Naive thymus-derived CD4-positive, alpha-beta T cell (primary cell): ENCODE measurements at regions not wholly inside any gene's neighbourhood (a gene's known extent, or its start where the extent isn't known, plus 50 kb on each side); places are given as distances from the start of the nearest gene placed in this dataset.
"Not testable (repeated sequence)": the region's sequence is repeated elsewhere in the genome, so short reads cannot be mapped to it uniquely, and the experiment has no call there.

Experiments
- ATAC-seq: fragments of 150-1000 bp; cut with Tn5 transposase; 2 replicates; pipeline ENCODE4 v1.10.0; 2021; ENCODE audit warnings: mild to moderate bottlenecking, moderate library complexity
- CTCF ChIA-PET: fragments of 350-600 bp; sonication (Branson Sonifier 250); formaldehyde crosslinking; loops from one replicate; lab custom pipeline; 2021; ENCODE audit warnings: antibody characterized with exemption; lab: Charles Lee
- POLR2A ChIA-PET: fragments of 350-600 bp; sonication (Branson Sonifier 250); formaldehyde crosslinking; loops from one replicate; lab custom pipeline; 2021; ENCODE audit warnings: antibody characterized with exemption, inconsistent platforms; lab: Charles Lee
- DNase-seq, 9 donors: peaks; one replicate each; pipeline versions ENCODE4 v3.0.0 to v3.0.0-alpha.2; 2020 to 2022; ENCODE audit warnings: mixed read lengths in 1 of 9
- H3K27ac ChIP-seq: one replicate; pipeline ENCODE4 v1.7.0; 2013; ENCODE audit warnings: mild to moderate bottlenecking, low read depth, low read length, moderate library complexity
- H3K27me3 ChIP-seq, 2 donors: one replicate each; pipeline ENCODE4 v1.7.0; 2013; ENCODE audit warnings: low read length in 2 of 2, mild to moderate bottlenecking in 2 of 2, moderate library complexity in 2 of 2; ENCODE audit not compliant: control insufficient read depth in 2 of 2, insufficient read depth in 2 of 2
- H3K36me3 ChIP-seq, 3 experiments: 1 replicate in 2 of 3; 2 replicates in 1 of 3; pipeline ENCODE4 v1.7.0; 2013; ENCODE audit warnings: low read length in 3 of 3, mild to moderate bottlenecking in 3 of 3, moderate library complexity in 1 of 3; ENCODE audit not compliant: insufficient read depth in 3 of 3, control insufficient read depth in 2 of 3
- H3K4me1 ChIP-seq, 2 donors: one replicate each; pipeline ENCODE4 v1.7.0; 2013; ENCODE audit warnings: low read length in 2 of 2, mild to moderate bottlenecking in 2 of 2, moderate library complexity in 1 of 2; ENCODE audit not compliant: control insufficient read depth in 2 of 2, insufficient read depth in 2 of 2
- H3K4me3 ChIP-seq: 2 replicates; pipeline ENCODE4 v1.7.0; 2013; ENCODE audit warnings: mild to moderate bottlenecking, low read length
- H3K9me3 ChIP-seq, 3 experiments: 1 replicate in 2 of 3; 2 replicates in 1 of 3; pipeline ENCODE4 v1.7.0; 2013; ENCODE audit warnings: low read length in 3 of 3; ENCODE audit not compliant: control insufficient read depth in 2 of 3
- H3K27ac Mint-ChIP-seq, 9 donors: one replicate each; pipeline ENCODE4 v1.8.0; 2020 to 2022; ENCODE audit warnings: mixed read lengths in 9 of 9, mild to moderate bottlenecking in 8 of 9, moderate library complexity in 5 of 9, inconsistent platforms in 2 of 9
- H3K27me3 Mint-ChIP-seq, 5 donors: one replicate each; pipeline ENCODE4 v1.8.0; 2021 to 2022; ENCODE audit warnings: mixed read lengths in 5 of 5, mild to moderate bottlenecking in 1 of 5
- H3K36me3 Mint-ChIP-seq, 5 donors: one replicate each; pipeline ENCODE4 v1.8.0; 2020 to 2022; ENCODE audit warnings: mixed read lengths in 5 of 5, mild to moderate bottlenecking in 3 of 5, inconsistent platforms in 1 of 5
- H3K4me1 Mint-ChIP-seq, 7 donors: one replicate each; pipeline ENCODE4 v1.8.0; 2020 to 2022; ENCODE audit warnings: mixed read lengths in 7 of 7, mild to moderate bottlenecking in 3 of 7, inconsistent platforms in 1 of 7
- H3K4me3 Mint-ChIP-seq, 10 donors: one replicate each; pipeline ENCODE4 v1.8.0; 2020 to 2022; ENCODE audit warnings: mild to moderate bottlenecking in 10 of 10, mixed read lengths in 10 of 10, moderate library complexity in 6 of 10, inconsistent platforms in 2 of 10
- H3K9me3 Mint-ChIP-seq, 11 donors: one replicate each; pipeline ENCODE4 v1.8.0; 2020 to 2022; ENCODE audit warnings: mixed read lengths in 11 of 11, mild to moderate bottlenecking in 4 of 11, inconsistent platforms in 1 of 11, moderate library complexity in 1 of 11
- intact Hi-C, 2 donors: fragments of 100-400 bp; cut with micrococcal nuclease; formaldehyde crosslinking; loops; one replicate each; pipeline ENCODE4 v1.15.1; 2023

DNA sequence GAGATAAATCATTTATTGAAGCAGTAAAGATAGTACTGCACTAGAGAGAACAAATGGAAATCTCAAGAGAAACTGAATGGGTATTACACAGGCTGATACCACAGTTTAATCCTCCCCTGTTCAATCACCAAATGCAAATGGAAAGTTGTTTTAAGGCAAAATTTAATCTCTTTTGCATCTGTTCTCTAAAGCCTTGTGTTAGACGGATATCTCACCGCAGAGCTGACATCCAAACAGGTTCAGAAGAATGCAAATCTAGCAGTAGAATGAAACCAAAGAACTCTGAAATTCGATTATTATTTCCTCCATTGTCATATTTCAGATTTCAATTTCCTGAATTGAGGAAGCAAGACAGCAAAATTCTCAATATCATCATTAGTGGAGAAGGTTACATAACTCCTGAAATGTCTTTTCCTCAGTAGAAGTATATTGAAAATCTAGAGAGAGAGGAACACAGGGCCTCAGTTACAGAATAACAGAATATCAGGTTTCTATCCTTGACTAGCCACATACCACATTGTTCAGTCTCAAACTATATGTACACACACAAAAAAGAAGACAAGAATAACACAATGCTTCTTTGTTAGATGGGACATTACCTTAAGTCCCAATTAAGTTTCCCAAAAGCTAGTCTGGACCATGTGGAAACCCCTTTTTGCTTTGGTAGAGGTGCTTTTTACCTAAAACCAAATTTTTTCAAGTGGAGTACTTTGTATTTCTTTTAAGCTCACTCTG is 94.1 kb upstream of the BANK1 start:
- Mint-ChIP-seq H3K36me3 (no peaks in the 10 kb centered on the region), H3K9me3 (no peaks in the 10 kb centered on the region), H3K27me3 (peaks cover 2 to 28% (median 4%) of the 10 kb centered on the region in 5 donors), H3K4me1 (peaks cover 0 to 2% (median 0%) of the 10 kb centered on the region in 7 donors), H3K4me3 (no peak overlapping the region), H3K27ac (no peak overlapping the region)
- ATAC-seq: no peak
- ChIA-PET CTCF (no interaction called here), POLR2A (no interaction called here)
- Histone ChIP-seq H3K4me3 (no peak overlapping the region), H3K27ac (no peak overlapping the region), H3K27me3 (no peaks in the 10 kb centered on the region), H3K4me1 (no peaks in the 10 kb centered on the region), H3K9me3 (no peaks in the 10 kb centered on the region), H3K36me3 (no peaks in the 10 kb centered on the region)
- intact Hi-C loops: no loop called here
- DNase-seq: no peak

DNA sequence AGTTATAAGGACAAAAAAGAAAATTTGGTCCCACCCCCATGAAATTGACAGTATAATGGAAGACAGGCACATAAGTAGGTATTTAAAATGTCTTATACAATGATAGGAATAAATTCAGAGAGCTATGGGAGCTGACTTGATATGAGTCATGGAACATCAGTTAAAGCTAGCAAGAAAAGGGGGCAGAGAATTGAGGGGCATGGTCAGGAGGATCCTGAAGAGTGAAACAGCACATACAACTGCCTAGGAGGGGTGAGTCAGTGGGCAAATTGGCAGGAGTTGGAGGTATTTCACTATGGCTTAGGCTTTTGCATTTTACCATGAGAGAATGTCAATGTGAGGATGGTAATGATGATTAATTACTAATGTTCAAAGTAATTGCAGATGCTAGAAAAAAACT is 95.4 kb upstream of the BANK1 start:
- no peak overlapping the region for H3K4me3 Mint-ChIP-seq
- ATAC-seq (no peak), DNase-seq (no peak)
- H3K27me3 Mint-ChIP-seq: peaks cover 6 to 32% (median 9%) of the 10 kb centered on the region in 5 donors
- H3K27ac Mint-ChIP-seq: no peak overlapping the region
- H3K36me3 Mint-ChIP-seq: no peaks in the 10 kb centered on the region
- Histone ChIP-seq H3K27me3 (no peaks in the 10 kb centered on the region), H3K4me3 (no peak overlapping the region), H3K4me1 (no peaks in the 10 kb centered on the region), H3K36me3 (no peaks in the 10 kb centered on the region), H3K9me3 (no peaks in the 10 kb centered on the region), H3K27ac (no peak overlapping the region)
- intact Hi-C loops: no loop called here
- ChIA-PET CTCF (no interaction called here), POLR2A (no interaction called here)
- H3K4me1 Mint-ChIP-seq: peaks cover 0 to 2% (median 0%) of the 10 kb centered on the region in 7 donors
- no peaks in the 10 kb centered on the region for H3K9me3 Mint-ChIP-seq

- DNase-seq, H3K9me3 ChIP-seq, H3K4me3 Mint-ChIP-seq, H3K36me3 ChIP-seq, ATAC-seq, CTCF ChIA-PET, H3K9me3 Mint-ChIP-seq, POLR2A ChIA-PET, H3K27ac ChIP-seq, intact Hi-C loops, H3K27ac Mint-ChIP-seq, H3K36me3 Mint-ChIP-seq, H3K4me1 ChIP-seq, H3K27me3 ChIP-seq, H3K4me1 Mint-ChIP-seq, H3K4me3 ChIP-seq: not testable (repeated sequence)
- peaks cover 6 to 29% (median 11%) of the 10 kb centered on the region in 5 donors for H3K27me3 Mint-ChIP-seq
Measured at GRCh38 chr4:101694403-101694802, 96.1 kb upstream of the BANK1 start.

GRCh38 chr4:101693842-101694398 is 96.6 kb upstream of the BANK1 start:
- Histone ChIP-seq H3K27ac (no peak overlapping the region), H3K27me3 (no peaks in the 10 kb centered on the region), H3K4me3 (no peak overlapping the region), H3K9me3 (no peaks in the 10 kb centered on the region), H3K4me1 (no peaks in the 10 kb centered on the region), H3K36me3 (no peaks in the 10 kb centered on the region)
- CTCF ChIA-PET: no interaction called here
- intact Hi-C loops: no loop called here
- Mint-ChIP-seq H3K9me3 (no peaks in the 10 kb centered on the region), H3K27ac (no peak overlapping the region), H3K4me1 (peaks cover 0 to 2% (median 0%) of the 10 kb centered on the region in 7 donors), H3K27me3 (peaks cover 6 to 31% (median 9%) of the 10 kb centered on the region in 5 donors), H3K36me3 (no peaks in the 10 kb centered on the region), H3K4me3 (no peak overlapping the region)
- POLR2A ChIA-PET: no interaction called here
- ATAC-seq: no peak
- DNase-seq: no peak

GRCh38 chr4:101689220-101689619 is 101.3 kb upstream of the BANK1 start:
- H3K27ac ChIP-seq: no peak overlapping the region
- H3K27ac Mint-ChIP-seq: no peak overlapping the region
- peaks cover 10 to 35% (median 17%) of the 10 kb centered on the region in 5 donors for H3K27me3 Mint-ChIP-seq
- peaks cover 0 to 2% (median 0%) of the 10 kb centered on the region in 7 donors for H3K4me1 Mint-ChIP-seq
- no peak for DNase-seq
- no peaks in the 10 kb centered on the region for H3K4me1 ChIP-seq
- no peaks in the 10 kb centered on the region for H3K27me3 ChIP-seq
- CTCF ChIA-PET: no interaction called here
- H3K4me3 Mint-ChIP-seq: no peak overlapping the region
- ATAC-seq: no peak
- intact Hi-C loops: no loop called here
- H3K36me3 Mint-ChIP-seq: no peaks in the 10 kb centered on the region
- no peaks in the 10 kb centered on the region for H3K9me3 Mint-ChIP-seq
- H3K4me3 ChIP-seq: no peak overlapping the region
- H3K36me3 ChIP-seq: no peaks in the 10 kb centered on the region
- POLR2A ChIA-PET: no interaction called here
- no peaks in the 10 kb centered on the region for H3K9me3 ChIP-seq

- Histone ChIP-seq H3K36me3 (no peaks in the 10 kb centered on the region), H3K27ac (no peak overlapping the region), H3K9me3 (no peaks in the 10 kb centered on the region), H3K4me1 (no peaks in the 10 kb centered on the region), H3K27me3 (no peaks in the 10 kb centered on the region), H3K4me3 (no peak overlapping the region)
- Mint-ChIP-seq H3K27me3 (peaks cover 4 to 24% (median 14%) of the 10 kb centered on the region in 5 donors), H3K4me3 (no peak overlapping the region), H3K9me3 (no peaks in the 10 kb centered on the region), H3K4me1 (no peaks in the 10 kb centered on the region), H3K36me3 (no peaks in the 10 kb centered on the region), H3K27ac (no peak overlapping the region)
- ChIA-PET POLR2A (no interaction called here), CTCF (no interaction called here)
- DNase-seq: no peak
- no peak for ATAC-seq
- intact Hi-C loops: no loop called here
Measured at GRCh38 chr4:101685126-101685525, 105.4 kb upstream of the BANK1 start.

DNA sequence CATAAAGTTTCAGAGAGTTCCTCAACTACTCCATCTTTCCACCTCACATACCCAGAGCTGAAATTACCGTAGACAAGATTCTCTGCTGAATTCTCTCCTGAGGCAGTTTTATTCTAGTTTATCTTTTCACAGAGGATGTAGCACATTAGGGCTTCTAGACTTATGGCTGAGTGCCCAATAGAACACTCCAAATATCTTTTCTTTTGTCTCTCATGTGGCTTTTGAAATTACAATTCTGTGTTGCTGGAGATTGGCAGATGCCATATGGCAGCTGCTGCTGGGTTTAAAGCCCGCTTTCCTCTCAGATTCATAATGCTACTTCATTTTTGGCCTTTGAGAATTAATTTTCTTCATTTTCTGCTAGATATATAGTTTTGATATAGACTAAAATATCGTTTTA is 107.6 kb upstream of the BANK1 start:
- no peak overlapping the region for H3K4me3 Mint-ChIP-seq
- Histone ChIP-seq H3K4me3 (no peak overlapping the region), H3K36me3 (no peaks in the 10 kb centered on the region), H3K27me3 (no peaks in the 10 kb centered on the region), H3K4me1 (no peaks in the 10 kb centered on the region), H3K27ac (no peak overlapping the region), H3K9me3 (no peaks in the 10 kb centered on the region)
- DNase-seq: no peak
- H3K27me3 Mint-ChIP-seq: peaks cover 4 to 17% (median 11%) of the 10 kb centered on the region in 5 donors
- H3K27ac Mint-ChIP-seq: no peak overlapping the region
- intact Hi-C loops: no loop called here
- no peaks in the 10 kb centered on the region for H3K4me1 Mint-ChIP-seq
- H3K9me3 Mint-ChIP-seq: peaks cover 0 to 1% (median 0%) of the 10 kb centered on the region in 11 donors
- no peak for ATAC-seq
- no peaks in the 10 kb centered on the region for H3K36me3 Mint-ChIP-seq
- ChIA-PET CTCF (no interaction called here), POLR2A (no interaction called here)
